H1 (cell line): ENCODE measurements at regions not wholly inside any gene's neighbourhood (a gene's known extent, or its start where the extent isn't known, plus 50 kb on each side); places are given as distances from the start of the nearest gene placed in this dataset.

Experiments used
- CTCF ChIA-PET: fragments of 300-600 bp; sonication (Branson Sonifier 250); formaldehyde crosslinking; loops from one replicate; lab custom pipeline; 2021; ENCODE audit not compliant: partially characterized antibody; lab: Charles Lee
- POLR2A ChIA-PET: fragments of 300-600 bp; sonication (Branson Sonifier 250); formaldehyde crosslinking; loops from one replicate; lab custom pipeline; 2021; ENCODE audit warnings: inconsistent platforms; ENCODE audit not compliant: partially characterized antibody; lab: Charles Lee
- DNase-seq, 2 experiments: peaks; one replicate each; pipeline versions ENCODE4 v3.0.0 to v3.0.0-alpha.2; 2010 to 2022; ENCODE audit warnings: low spot score in 2 of 2, low read depth in 1 of 2, mixed read lengths in 1 of 2
- FAIRE-seq: peaks from 2 replicates; lab custom pipeline; 2011; peaks lifted over from hg19 to GRCh38; lab: Jason Lieb, UNC
- H2AFZ ChIP-seq: 2 replicates; pipeline ENCODE4 v1.8.1; 2012; ENCODE audit warnings: low read length, inconsistent platforms
- H2AK5ac ChIP-seq: 2 replicates; pipeline ENCODE4 v1.6.1; 2013; ENCODE audit warnings: low read depth, low read length
- H2BK120ac ChIP-seq: replicated peaks from 2 replicates; pipeline ENCODE3; 2013; ENCODE audit warnings: low read depth, low read length, inconsistent platforms
- H2BK12ac ChIP-seq: 2 replicates; pipeline ENCODE4 v1.6.1; 2013; ENCODE audit warnings: low read depth, low read length
- H2BK15ac ChIP-seq: 2 replicates; pipeline ENCODE4 v1.6.1; 2013; ENCODE audit warnings: low read length
- H2BK20ac ChIP-seq: 2 replicates; pipeline ENCODE4 v1.6.1; 2013; ENCODE audit warnings: low read length
- H2BK5ac ChIP-seq: 2 replicates; pipeline ENCODE4 v1.6.1; 2013; ENCODE audit warnings: low read depth, low read length
- H3K14ac ChIP-seq: 2 replicates; pipeline ENCODE4 v1.6.1; 2013; ENCODE audit warnings: inconsistent platforms; ENCODE audit not compliant: insufficient read length
- H3K18ac ChIP-seq: 2 replicates; pipeline ENCODE4 v1.6.1; 2013; ENCODE audit warnings: low read length; ENCODE audit errors: extremely low read depth
- H3K23ac ChIP-seq: 2 replicates; pipeline ENCODE4 v1.6.1; 2013; ENCODE audit warnings: inconsistent platforms; ENCODE audit not compliant: insufficient read length
- H3K23me2 ChIP-seq: 2 replicates; pipeline ENCODE4 v1.6.1; 2013; ENCODE audit warnings: low read depth, low read length
- H3K27ac ChIP-seq: 2 replicates; pipeline ENCODE4 v1.6.1; 2011; ENCODE audit warnings: low read depth, low read length, inconsistent platforms
- H3K27me3 ChIP-seq, 4 experiments: replicated peaks in 1 of 4; 1 replicate in 1 of 4; 2 replicates in 3 of 4; pipeline versions ENCODE4 v1.6.1 to v1.8.1; 2011 to 2013; ENCODE audit warnings: low read length in 3 of 4, mild to moderate bottlenecking in 3 of 4, inconsistent platforms in 2 of 4, mixed read lengths in 2 of 4, moderate library complexity in 1 of 4; ENCODE audit not compliant: control insufficient read depth in 3 of 4, insufficient read depth in 3 of 4; ENCODE audit errors: extremely low read depth in 1 of 4
- H3K36me3 ChIP-seq, 4 experiments: 2 replicates each; pipeline versions ENCODE4 v1.6.1 to v1.8.1; 2011 to 2013; ENCODE audit warnings: mild to moderate bottlenecking in 4 of 4, low read length in 3 of 4, moderate library complexity in 2 of 4, control low read depth in 1 of 4, inconsistent platforms in 1 of 4; ENCODE audit not compliant: insufficient read depth in 4 of 4, control insufficient read depth in 2 of 4
- H3K4ac ChIP-seq: replicated peaks from 2 replicates; pipeline ENCODE3; 2013; ENCODE audit warnings: low read length, low read depth, mixed read lengths, inconsistent platforms; ENCODE audit not compliant: insufficient read length
- H3K4me1 ChIP-seq, 4 experiments: replicated peaks in 1 of 4; 1 replicate in 1 of 4; 2 replicates in 3 of 4; pipeline versions ENCODE4 v1.6.1 to v1.8.1; 2011 to 2013; ENCODE audit warnings: low read length in 3 of 4, inconsistent platforms in 2 of 4, mixed read lengths in 1 of 4; ENCODE audit not compliant: insufficient read depth in 4 of 4, control insufficient read depth in 3 of 4
- H3K4me2 ChIP-seq, 2 experiments: 2 replicates each; pipeline versions ENCODE4 v1.6.1 to v1.8.1; 2011 to 2013; ENCODE audit warnings: low read depth in 2 of 2, low read length in 2 of 2, control low read depth in 1 of 2, inconsistent platforms in 1 of 2, mild to moderate bottlenecking in 1 of 2; ENCODE audit not compliant: insufficient read depth in 1 of 2
- H3K4me3 ChIP-seq, 4 experiments: fragments of 200-600, 300-600 bp in 1 of 4; sonication (generic), shearing (Covaris generic), sonication (Bioruptor Twin) in 1 of 4; 2 replicates each; pipeline versions ENCODE4 v1.5.1 to v1.8.1; 2011 to 2016; ENCODE audit warnings: low read length in 4 of 4, low read depth in 3 of 4, control low read depth in 2 of 4, inconsistent platforms in 2 of 4, mild to moderate bottlenecking in 2 of 4, mixed read lengths in 1 of 4, moderate library complexity in 1 of 4; ENCODE audit not compliant: insufficient read depth in 2 of 4; ENCODE audit errors: extremely low read depth in 1 of 4
- H3K56ac ChIP-seq: replicated peaks from 2 replicates; pipeline ENCODE3; 2013; ENCODE audit warnings: low read depth, mild to moderate bottlenecking, mixed read lengths, low read length, inconsistent platforms; ENCODE audit not compliant: insufficient read length
- H3K79me1 ChIP-seq: 2 replicates; pipeline ENCODE4 v1.6.1; 2013; ENCODE audit warnings: low read depth, low read length, control low read depth
- H3K79me2 ChIP-seq, 2 experiments: 2 replicates each; pipeline versions ENCODE4 v1.6.1 to v1.8.1; 2012 to 2013; ENCODE audit warnings: low read length in 2 of 2, mild to moderate bottlenecking in 2 of 2, inconsistent platforms in 1 of 2; ENCODE audit not compliant: insufficient read depth in 2 of 2, control insufficient read depth in 1 of 2
- H3K9ac ChIP-seq, 4 experiments: replicated peaks in 1 of 4; 1 replicate in 1 of 4; 2 replicates in 3 of 4; pipeline versions ENCODE4 v1.6.1 to v1.8.1; 2011 to 2013; ENCODE audit warnings: low read depth in 3 of 4, low read length in 3 of 4, control low read depth in 2 of 4, mild to moderate bottlenecking in 2 of 4, moderate library complexity in 2 of 4, inconsistent platforms in 1 of 4; ENCODE audit errors: extremely low read depth in 1 of 4
- H3K9me3 ChIP-seq, 2 experiments: 2 replicates each; pipeline versions ENCODE4 v1.6.1 to v1.8.1; 2012 to 2013; ENCODE audit warnings: mild to moderate bottlenecking in 2 of 2, moderate library complexity in 2 of 2, control low read depth in 1 of 2, inconsistent platforms in 1 of 2, low read depth in 1 of 2, low read length in 1 of 2, mixed read lengths in 1 of 2; ENCODE audit not compliant: insufficient read depth in 2 of 2
- H4K20me1 ChIP-seq, 2 experiments: replicated peaks in 1 of 2; 2 replicates each; pipeline versions ENCODE3 to v1.8.1; 2011 to 2013; ENCODE audit warnings: inconsistent platforms in 2 of 2, low read length in 2 of 2, mild to moderate bottlenecking in 1 of 2; ENCODE audit not compliant: insufficient read depth in 2 of 2, control insufficient read depth in 1 of 2
- H4K5ac ChIP-seq: 2 replicates; pipeline ENCODE4 v1.6.1; 2013; ENCODE audit warnings: low read length, low read depth, mixed read lengths, inconsistent platforms; ENCODE audit not compliant: insufficient read length
- H4K8ac ChIP-seq: 2 replicates; pipeline ENCODE4 v1.8.0; 2013; ENCODE audit warnings: mild to moderate bottlenecking, moderate library complexity, low read length, inconsistent platforms; ENCODE audit not compliant: insufficient read depth; ENCODE audit errors: extremely low read depth
- H4K91ac ChIP-seq: replicated peaks from 2 replicates; pipeline ENCODE3; 2013; ENCODE audit warnings: low read length, mixed read lengths, inconsistent platforms; ENCODE audit not compliant: insufficient read length
- ASH2L ChIP-seq: fragments of 200-600, 300-600 bp; sonication (generic); IDR thresholded peaks from one replicate; pipeline ENCODE4 v1.7.1; 2017; ENCODE audit warnings: low read length
- JUND ChIP-seq: IDR thresholded peaks from 2 replicates; pipeline ENCODE4 v1.6.1; 2011; ENCODE audit warnings: mild to moderate bottlenecking, improper control_type of control experiment, low read length
- KDM4A ChIP-seq: IDR thresholded peaks from one replicate; pipeline ENCODE4 v1.7.1; 2012; ENCODE audit warnings: low read depth, mild to moderate bottlenecking, moderate library complexity, low read length, inconsistent platforms; ENCODE audit not compliant: severe bottlenecking
- NANOG ChIP-seq: IDR thresholded peaks from 2 replicates; pipeline ENCODE4 v1.6.1; 2011; ENCODE audit warnings: low read length, low read depth, mild to moderate bottlenecking, inconsistent platforms; ENCODE audit not compliant: insufficient read depth, poor library complexity, severe bottlenecking
- PHF8 ChIP-seq: fragments of 200-600 bp; sonication (generic); conservative IDR thresholded peaks from 2 replicates; pipeline ENCODE4 v1.7.1; 2012; ENCODE audit warnings: low read depth, mild to moderate bottlenecking, inconsistent platforms, low read length, moderate library complexity
- SIN3A ChIP-seq, 2 experiments: IDR thresholded peaks in 1 of 2; conservative IDR thresholded peaks in 1 of 2; 2 replicates each; pipeline ENCODE4 v1.6.1; 2011 to 2012; ENCODE audit warnings: low read length in 2 of 2, improper control_type of control experiment in 1 of 2, low read depth in 1 of 2, mild to moderate bottlenecking in 1 of 2
- SP2 ChIP-seq: IDR thresholded peaks from 2 replicates; pipeline ENCODE4 v1.6.1; 2012; ENCODE audit warnings: mild to moderate bottlenecking, low read length, inconsistent platforms
- TAF1 ChIP-seq: IDR thresholded peaks from 2 replicates; pipeline ENCODE4 v1.6.1; 2011; ENCODE audit warnings: mild to moderate bottlenecking, low read depth, low read length
- TEAD4 ChIP-seq: IDR thresholded peaks from 2 replicates; pipeline ENCODE4 v1.6.1; 2012; ENCODE audit warnings: low read depth, low read length, inconsistent platforms, mixed read lengths
- WGBS, 2 experiments: shearing (Covaris generic) in 1 of 2; methylation state at CpG; one replicate each; pipeline versions ENCODE4 v1.1.6 to v1.1.7; 2013 to 2015; ENCODE audit warnings: low lambda C conversion rate in 2 of 2, mixed read lengths in 2 of 2, inconsistent platforms in 1 of 2, low coverage in 1 of 2, missing lambda C conversion rate in 1 of 2; ENCODE audit not compliant: insufficient replicate concordance in 2 of 2, insufficient coverage in 1 of 2, insufficient read length in 1 of 2; ENCODE audit errors: extremely low coverage in 1 of 2, missing lambda C conversion rate in 1 of 2; 5-methylcytosine and 5-hydroxymethylcytosine counted together

DNA sequence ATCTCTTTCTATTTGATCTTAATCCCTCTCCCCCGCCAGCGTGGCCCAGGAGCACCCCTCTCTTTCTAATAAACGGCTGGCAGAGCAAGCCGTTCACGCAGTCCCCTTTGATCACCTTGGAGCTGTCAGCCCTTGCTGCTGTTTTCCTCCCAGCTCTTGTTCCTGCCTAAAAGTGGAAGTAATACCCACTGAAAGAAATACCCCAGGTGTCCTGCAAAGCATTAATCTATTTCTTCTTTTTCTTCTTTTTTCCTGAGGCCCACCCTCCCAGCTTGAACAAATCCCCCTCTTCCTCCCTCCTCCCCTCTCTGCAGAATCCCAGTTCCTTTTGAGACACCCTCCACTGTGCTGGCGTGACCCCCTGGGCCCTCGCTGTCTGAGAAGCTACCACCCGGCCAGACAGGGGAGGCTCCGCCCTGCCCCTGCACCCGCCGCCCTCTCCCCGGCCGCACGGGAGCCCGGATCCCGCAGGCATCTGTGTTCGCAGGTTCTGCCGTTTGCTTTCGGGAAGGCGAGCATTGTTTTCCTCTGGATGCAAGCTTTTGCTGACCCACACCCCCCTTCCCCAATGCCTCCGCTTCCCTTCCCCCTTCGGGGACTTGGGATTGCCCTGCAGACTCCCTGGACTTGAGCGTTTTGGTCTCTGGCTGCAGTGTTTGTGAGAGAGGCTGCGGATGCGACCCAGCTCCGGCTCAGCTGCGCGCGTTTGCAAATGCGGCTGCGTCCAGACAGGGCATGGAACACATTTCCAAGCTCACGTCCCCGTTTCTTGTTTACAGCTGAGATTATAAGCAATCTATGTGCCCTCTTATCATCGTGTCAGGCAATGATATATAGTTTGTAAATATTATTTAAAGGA lies 631.5 kb downstream of the NYAP2 start:
- no peak for FAIRE-seq
- TF ChIP-seq KDM4A: peak; percentile 48
- TF ChIP-seq PHF8: 0 out of 2 replicates have a peak, but pooled peaks have one; percentile 26
- no peak for TF ChIP-seq NANOG
- peak; percentile 69 for TF ChIP-seq JUND
- TF ChIP-seq TAF1: peak; percentile 70; the same call in 1 of the 2 replicates
- peak in 1 of 2 experiments; percentile 52; a peak in 2 of 4 replicates for TF ChIP-seq SIN3A (conservative IDR thresholded peaks at IDR 0.05 in 1 of 2, IDR thresholded peaks at IDR 0.05 in 1 of 2; ENCODE audit: low read depth in 1 of 2, low read length in 2 of 2)
- TF ChIP-seq TEAD4: 0 out of 2 replicates have a peak, but pooled peaks have one; percentile 2
- no peak for TF ChIP-seq SP2
- TF ChIP-seq ASH2L: peak; percentile 77

More for the DNA sequence above, 631.5 kb downstream of the NYAP2 start:
- peak overlapping the region; percentile 45 to 74 (median 55) for H3K4me3 ChIP-seq
- peak; percentile 68 to 82 for DNase-seq
- no peak overlapping the region for H4K91ac ChIP-seq
- peak overlapping the region; percentile 78 to 84 for H3K4me2 ChIP-seq
- H2AK5ac ChIP-seq: no peak overlapping the region
- no peaks in the 10 kb centered on the region; a peak in 1 of 7 replicates for H3K27me3 ChIP-seq
- H4K8ac ChIP-seq: no peak overlapping the region
- H3K23me2 ChIP-seq: peaks cover 8% of the 10 kb centered on the region; the same call in 1 of the 2 replicates
- H4K20me1 ChIP-seq: no peaks in the 10 kb centered on the region
- no peak overlapping the region for H2BK120ac ChIP-seq
- H3K79me2 ChIP-seq: no peaks in the 10 kb centered on the region
- no peak overlapping the region for H3K4ac ChIP-seq
- no peak overlapping the region for H3K23ac ChIP-seq
- H3K4me1 ChIP-seq: peaks cover 0 to 10% (median 7%) of the 10 kb centered on the region in 4 experiments; a peak in 3 of 7 replicates
- WGBS, 2 experiments: 2% methylated on average over 31 of the region's 34 CpGs; no CpG with 5 or more reads in 1 of the 2 experiments
- no peaks in the 10 kb centered on the region for H3K9me3 ChIP-seq
- peak overlapping the region; percentile 61; the same call in 1 of the 2 replicates for H3K18ac ChIP-seq
- H3K9ac ChIP-seq: peak overlapping the region in 3 of 4 experiments; percentile 31 to 47 (median 44); a peak in 4 of 7 replicates
- H3K79me1 ChIP-seq: no peaks in the 10 kb centered on the region
- no peak overlapping the region; the same call in 1 of the 2 replicates for H2BK12ac ChIP-seq
- H2BK5ac ChIP-seq: peak overlapping the region; percentile 76; the same call in 1 of the 2 replicates
- ChIA-PET POLR2A (interaction anchor here (1.2 to 2.1 kb wide), 3 partner anchors 14 to 142 kb away, joined by 3 to 6 read pairs (median 3); no protein-coding TSS in a partner anchor), CTCF (interaction anchor here (0.9 to 1.4 kb wide), 5 partner anchors 26 to 1076 kb away, joined by 3 read pairs; no protein-coding TSS in a partner anchor)
- no peak overlapping the region for H3K14ac ChIP-seq
- no peak overlapping the region for H3K56ac ChIP-seq
- 0 out of 2 replicates have a peak overlapping the region, but pooled peaks have one; percentile 60 for H3K27ac ChIP-seq
- no peak overlapping the region for H2BK20ac ChIP-seq
- H4K5ac ChIP-seq: no peak overlapping the region
- peak overlapping the region; percentile 68 for H2AFZ ChIP-seq
- H3K36me3 ChIP-seq: no peaks in the 10 kb centered on the region
- H2BK15ac ChIP-seq: no peak overlapping the region
